ENCODE measurements at regions not wholly inside any gene's neighbourhood (a gene's known extent, or its start where the extent isn't known, plus 50 kb on each side); places are given as distances from the start of the nearest gene placed in this dataset.

DNA sequence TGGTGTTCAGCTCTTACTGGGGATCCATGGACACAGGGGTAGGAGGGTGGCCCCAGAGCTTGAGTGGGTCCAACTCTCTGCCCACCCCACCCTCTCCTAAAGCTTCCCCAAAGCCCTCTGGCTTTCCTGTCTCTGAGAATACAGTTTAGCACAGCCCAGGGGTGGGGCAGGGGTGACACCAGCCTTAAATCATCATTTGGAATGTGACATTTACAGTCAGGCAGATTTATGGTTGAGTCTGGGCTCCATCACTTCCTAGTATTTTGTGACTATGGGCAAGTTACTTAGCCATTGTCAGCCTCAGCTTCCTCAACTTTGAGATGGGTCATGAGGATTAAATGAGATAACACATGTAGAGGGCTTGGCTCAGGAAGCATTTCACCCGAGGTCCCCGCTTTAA, 193.1 kb upstream of the IRX6 start:
- TF ChIP-seq POLR2AphosphoS5 (IDR thresholded peaks at IDR 0.05; ENCODE audit: insufficient read depth in 1 of 2, low read depth in 1 of 2): no peak
- TF ChIP-seq, protein P1, sequence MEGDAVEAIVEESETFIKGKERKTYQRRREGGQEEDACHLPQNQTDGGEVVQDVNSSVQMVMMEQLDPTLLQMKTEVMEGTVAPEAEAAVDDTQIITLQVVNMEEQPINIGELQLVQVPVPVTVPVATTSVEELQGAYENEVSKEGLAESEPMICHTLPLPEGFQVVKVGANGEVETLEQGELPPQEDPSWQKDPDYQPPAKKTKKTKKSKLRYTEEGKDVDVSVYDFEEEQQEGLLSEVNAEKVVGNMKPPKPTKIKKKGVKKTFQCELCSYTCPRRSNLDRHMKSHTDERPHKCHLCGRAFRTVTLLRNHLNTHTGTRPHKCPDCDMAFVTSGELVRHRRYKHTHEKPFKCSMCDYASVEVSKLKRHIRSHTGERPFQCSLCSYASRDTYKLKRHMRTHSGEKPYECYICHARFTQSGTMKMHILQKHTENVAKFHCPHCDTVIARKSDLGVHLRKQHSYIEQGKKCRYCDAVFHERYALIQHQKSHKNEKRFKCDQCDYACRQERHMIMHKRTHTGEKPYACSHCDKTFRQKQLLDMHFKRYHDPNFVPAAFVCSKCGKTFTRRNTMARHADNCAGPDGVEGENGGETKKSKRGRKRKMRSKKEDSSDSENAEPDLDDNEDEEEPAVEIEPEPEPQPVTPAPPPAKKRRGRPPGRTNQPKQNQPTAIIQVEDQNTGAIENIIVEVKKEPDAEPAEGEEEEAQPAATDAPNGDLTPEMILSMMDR (IDR thresholded peaks at IDR 0.05): no peak
- no peak for TF ChIP-seq POLR2A (IDR thresholded peaks at IDR 0.05)

All from vagina (tissue), 2 donors.